ENCODE measurements at regions not wholly inside any gene's neighbourhood (a gene's known extent, or its start where the extent isn't known, plus 50 kb on each side); places are given as distances from the start of the nearest gene placed in this dataset.

DNA sequence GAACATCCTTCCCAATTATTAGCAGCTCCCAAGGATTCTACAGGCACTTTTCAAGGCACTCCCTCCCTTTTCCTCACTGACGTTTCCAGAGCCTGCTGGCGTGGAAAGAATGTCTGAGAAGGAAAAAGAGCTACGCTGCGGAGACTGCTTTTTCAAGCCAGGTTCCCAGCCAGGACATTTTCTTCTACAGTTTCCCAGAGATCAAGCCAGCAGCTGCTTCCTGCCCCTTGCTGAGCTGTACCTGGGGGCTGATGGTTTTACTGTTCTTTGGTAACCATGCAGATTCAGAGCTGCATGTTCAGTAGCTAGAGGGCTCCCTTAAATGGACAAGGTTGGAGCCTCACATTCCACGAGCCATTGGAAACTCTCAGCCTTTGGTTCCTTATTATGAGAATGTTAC, 133.4 kb downstream of the EVX1 start:
- TF ChIP-seq POLR2AphosphoS5 (IDR thresholded peaks at IDR 0.05; ENCODE audit: low read depth, low read length) (no peak), POLR2A (IDR thresholded peaks at IDR 0.05; ENCODE audit: low read depth, low read length) (no peak), TAF1 (IDR thresholded peaks at IDR 0.05; ENCODE audit: borderline replicate concordance, low read depth, low read length) (no peak)

Data from GM12892 (cell line).